SK-N-SH (cell line): ENCODE measurements at regions not wholly inside any gene's neighbourhood (a gene's known extent, or its start where the extent isn't known, plus 50 kb on each side); places are given as distances from the start of the nearest gene placed in this dataset.

Experiments
- CTCF ChIA-PET: fragments of 300-600, 350-600 bp; formaldehyde crosslinking; extraction: SDS; loops from one replicate; lab custom pipeline; 2021; lab: Yijun Ruan, JAX
- POLR2A ChIA-PET: fragments of 350-600 bp; sonication (Branson Sonifier 250); formaldehyde crosslinking; extraction: SDS; loops from one replicate; lab custom pipeline; 2020; ENCODE audit warnings: antibody characterized with exemption, inconsistent platforms; lab: Yijun Ruan, JAX
- DNase-seq: peaks from one replicate; pipeline ENCODE4 v3.0.0; 2012
- H2AFZ ChIP-seq: fragments of 200-600 bp; sonication (generic); 2 replicates; pipeline ENCODE4 v1.8.1; 2016; ENCODE audit warnings: antibody characterized with exemption, mild to moderate bottlenecking, low read depth
- H3F3A ChIP-seq: fragments of 200-600 bp; sonication (generic); replicated peaks from 2 replicates; pipeline ENCODE3; 2016; ENCODE audit warnings: antibody characterized with exemption, mild to moderate bottlenecking; ENCODE audit not compliant: insufficient read depth
- H3K27ac ChIP-seq, 2 experiments: fragments of 200-500 bp in 1 of 2; fragments of 200-600 bp in 1 of 2; sonication (Bioruptor generic) in 1 of 2; sonication (generic), shearing (Covaris generic) in 1 of 2; 2 replicates each; pipeline versions ENCODE4 v1.5.1 to v1.6.1; 2014 to 2016; ENCODE audit warnings: low read depth in 2 of 2, inconsistent platforms in 1 of 2, low read length in 1 of 2, mild to moderate bottlenecking in 1 of 2, mixed read lengths in 1 of 2
- H3K27me3 ChIP-seq: fragments of 200-600 bp; sonication (generic), shearing (Covaris generic); 2 replicates; pipeline ENCODE4 v1.6.1; 2016; ENCODE audit warnings: mixed run types; ENCODE audit not compliant: insufficient read depth
- H3K36me3 ChIP-seq, 2 experiments: fragments of 200-500 bp in 1 of 2; fragments of 200-600 bp in 1 of 2; sonication (Bioruptor generic) in 1 of 2; sonication (generic) in 1 of 2; replicated peaks in 1 of 2; 2 replicates each; pipeline versions ENCODE3 to v1.5.1; 2014 to 2016; ENCODE audit warnings: low read length in 1 of 2, mild to moderate bottlenecking in 1 of 2; ENCODE audit not compliant: insufficient read depth in 2 of 2, control insufficient read depth in 1 of 2
- H3K4me1 ChIP-seq, 2 experiments: fragments of 200-500 bp in 1 of 2; fragments of 200-600 bp in 1 of 2; sonication (Bioruptor generic) in 1 of 2; sonication (generic), shearing (Covaris generic) in 1 of 2; 2 replicates each; pipeline versions ENCODE4 v1.5.1 to v1.6.1; 2014 to 2016; ENCODE audit warnings: low read depth in 1 of 2, low read length in 1 of 2, mixed run types in 1 of 2; ENCODE audit not compliant: insufficient read depth in 2 of 2, control insufficient read depth in 1 of 2
- H3K4me2 ChIP-seq: fragments of 200-600 bp; sonication (generic), shearing (Covaris generic); 2 replicates; pipeline ENCODE4 v1.6.1; 2017; ENCODE audit warnings: mixed run types
- H3K4me3 ChIP-seq, 2 experiments: fragments of 200-500 bp in 1 of 2; fragments of 200-600 bp in 1 of 2; sonication (Bioruptor generic) in 1 of 2; sonication (generic), shearing (Covaris generic) in 1 of 2; 2 replicates each; pipeline versions ENCODE4 v1.5.1 to v1.8.1; 2014 to 2016; ENCODE audit warnings: low read depth in 2 of 2, inconsistent platforms in 1 of 2, low read length in 1 of 2, mild to moderate bottlenecking in 1 of 2, mixed read lengths in 1 of 2, moderate library complexity in 1 of 2
- H3K79me2 ChIP-seq: fragments of 200-600 bp; sonication (generic); 2 replicates; pipeline ENCODE4 v1.8.1; 2017; ENCODE audit warnings: mild to moderate bottlenecking; ENCODE audit not compliant: insufficient read depth
- H3K9ac ChIP-seq: fragments of 200-600 bp; sonication (generic); 2 replicates; pipeline ENCODE4 v1.6.1; 2017; ENCODE audit warnings: mixed run types
- H3K9me2 ChIP-seq: fragments of 200-600 bp; sonication (generic); 2 replicates; pipeline ENCODE4 v1.6.1; 2017; ENCODE audit warnings: mixed run types
- H3K9me3 ChIP-seq: fragments of 200-600 bp; sonication (generic); 2 replicates; pipeline ENCODE4 v1.6.1; 2017; ENCODE audit warnings: mixed run types, mild to moderate bottlenecking, moderate library complexity
- H4K20me1 ChIP-seq: fragments of 200-600 bp; sonication (generic); 2 replicates; pipeline ENCODE4 v1.6.1; 2017; ENCODE audit warnings: mild to moderate bottlenecking, mixed run types; ENCODE audit not compliant: insufficient read depth
- ELF1 ChIP-seq: IDR thresholded peaks from 2 replicates; pipeline ENCODE4 v1.4.0; 2012
- EP300 ChIP-seq, 2 experiments: IDR thresholded peaks; 2 replicates each; pipeline versions ENCODE4 v1.4.0 to v1.6.1; 2012; ENCODE audit warnings: borderline replicate concordance in 1 of 2, low read depth in 1 of 2, low read length in 1 of 2
- FOSL2 ChIP-seq: IDR thresholded peaks from 2 replicates; pipeline ENCODE4 v1.4.0; 2012; ENCODE audit warnings: low read depth, mild to moderate bottlenecking, moderate library complexity, borderline replicate concordance
- FOXJ3 ChIP-seq: sonication (generic); formaldehyde crosslinking; IDR thresholded peaks from 2 replicates; pipeline ENCODE4 v1.5.1; 2020; ENCODE audit warnings: mild to moderate bottlenecking, missing genetic modification reagents
- FOXM1 ChIP-seq: IDR thresholded peaks from 2 replicates; pipeline ENCODE4 v1.4.0; 2012; ENCODE audit warnings: low read depth, mild to moderate bottlenecking
- GABPA ChIP-seq: IDR thresholded peaks from 2 replicates; pipeline ENCODE4 v1.4.0; 2012; ENCODE audit warnings: low read depth, mild to moderate bottlenecking
- GATA2 ChIP-seq: sonication (generic); formaldehyde crosslinking; IDR thresholded peaks from 2 replicates; pipeline ENCODE4 v1.5.0; 2020; ENCODE audit warnings: mild to moderate bottlenecking, missing genetic modification reagents
- IRF3 ChIP-seq: fragments of 150-350 bp; IDR thresholded peaks from 2 replicates; pipeline ENCODE4 v1.6.1; 2016; ENCODE audit warnings: mild to moderate bottlenecking, low read depth, low read length
- MAX ChIP-seq: IDR thresholded peaks from 2 replicates; pipeline ENCODE4 v1.4.0; 2012; ENCODE audit warnings: low read depth
- MEF2A ChIP-seq: IDR thresholded peaks from 2 replicates; pipeline ENCODE4 v1.4.0; 2012; ENCODE audit warnings: low read depth, borderline replicate concordance
- MXI1 ChIP-seq: IDR thresholded peaks from 2 replicates; pipeline ENCODE4 v1.6.1; 2012; ENCODE audit warnings: mild to moderate bottlenecking, low read depth, low read length, improper control_type of control experiment
- NFIC ChIP-seq: IDR thresholded peaks from 2 replicates; pipeline ENCODE4 v1.4.0; 2012; ENCODE audit warnings: borderline replicate concordance
- NRF1 ChIP-seq: IDR thresholded peaks from 2 replicates; pipeline ENCODE4 v1.6.1; 2012; ENCODE audit warnings: low read depth, mild to moderate bottlenecking, low read length
- REST ChIP-seq: IDR thresholded peaks from 2 replicates; pipeline ENCODE4 v1.6.1; 2012; ENCODE audit warnings: mild to moderate bottlenecking, low read depth, low read length, moderate library complexity
- RFX5 ChIP-seq: IDR thresholded peaks from 2 replicates; pipeline ENCODE4 v1.6.1; 2012; ENCODE audit warnings: mild to moderate bottlenecking, improper control_type of control experiment, low read length
- SIN3A ChIP-seq: IDR thresholded peaks from 2 replicates; pipeline ENCODE4 v1.6.1; 2012; ENCODE audit warnings: low read depth, mild to moderate bottlenecking, low read length, moderate library complexity, borderline replicate concordance
- SMC3 ChIP-seq: IDR thresholded peaks from 2 replicates; pipeline ENCODE4 v1.6.1; 2012; ENCODE audit warnings: low read depth, low read length, improper control_type of control experiment
- USF1 ChIP-seq: IDR thresholded peaks from 2 replicates; pipeline ENCODE4 v1.4.0; 2012; ENCODE audit warnings: low read depth, borderline replicate concordance
- YY1 ChIP-seq: IDR thresholded peaks from 2 replicates; pipeline ENCODE4 v1.4.0; 2012; ENCODE audit warnings: low read depth, mild to moderate bottlenecking
- WGBS: methylation state at CpG from one replicate; pipeline ENCODE4 v1.1.6; 2017; ENCODE audit warnings: low lambda C conversion rate; 5-methylcytosine and 5-hydroxymethylcytosine counted together

- no peaks in the 10 kb centered on the region for H3K79me2 ChIP-seq
- DNase-seq = no peak
- no peaks in the 10 kb centered on the region for H3K9me3 ChIP-seq
- H3K9me2 ChIP-seq = no peaks in the 10 kb centered on the region
- no peaks in the 10 kb centered on the region for H3K4me1 ChIP-seq
- CTCF ChIA-PET = interaction anchor here (0.9 kb wide), 1 partner anchor 19 kb away, joined by 3 read pairs; no protein-coding TSS in a partner anchor
- WGBS = 65% methylated on average over 2 of the region's 2 CpGs
- TF ChIP-seq NFIC (no peak), SMC3 (no peak), MEF2A (no peak), EP300 (IDR thresholded peaks at IDR 0.05; ENCODE audit: borderline replicate concordance in 1 of 2, low read depth in 1 of 2, low read length in 1 of 2) (no peak), GABPA (no peak), RFX5 (no peak), MAX (no peak), FOSL2 (no peak), YY1 (no peak), MXI1 (no peak), SIN3A (no peak), NRF1 (no peak), REST (no peak), IRF3 (no peak), GATA2 (CRISPR knock-in tag) (no peak), FOXM1 (no peak), ELF1 (no peak), USF1 (no peak), FOXJ3 (CRISPR knock-in tag) (no peak)
- TF ChIP-seq, all 33 proteins: peak for 0
- no peaks in the 10 kb centered on the region for H3K27me3 ChIP-seq
- H3K9ac ChIP-seq = no peak overlapping the region
- no peak overlapping the region for H3K27ac ChIP-seq
- no peaks in the 10 kb centered on the region for H4K20me1 ChIP-seq
- no peaks in the 10 kb centered on the region for H3K36me3 ChIP-seq
- no peak overlapping the region for H3K4me2 ChIP-seq
- no peaks in the 10 kb centered on the region for H3F3A ChIP-seq
- POLR2A ChIA-PET = no interaction called here
- H2AFZ ChIP-seq = no peak overlapping the region
- no peak overlapping the region for H3K4me3 ChIP-seq
Measured at GRCh38 chr3:153328690-153329089, 166.7 kb downstream of the RAP2B start.
